ENCODE measurements at regions not wholly inside any gene's neighbourhood (a gene's known extent, or its start where the extent isn't known, plus 50 kb on each side); places are given as distances from the start of the nearest gene placed in this dataset.

DNA sequence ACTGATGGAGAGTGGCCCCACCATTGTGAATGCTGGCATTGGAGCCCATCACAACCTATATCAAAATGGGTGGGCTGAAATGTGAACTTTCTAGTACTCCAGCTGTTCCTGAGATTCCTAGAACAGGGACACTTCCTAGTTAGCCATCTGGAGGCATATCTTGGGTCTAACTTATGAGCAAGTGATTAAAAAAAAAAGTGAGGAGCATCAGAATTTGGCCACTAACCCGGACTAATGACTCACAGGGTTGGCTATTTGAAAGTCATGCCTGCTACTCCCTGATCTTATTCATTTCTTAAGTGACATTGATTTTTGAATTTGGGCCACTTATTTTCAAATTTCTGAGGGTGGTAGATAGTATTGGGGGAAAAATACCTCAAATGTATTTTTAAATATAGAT lies 216.6 kb downstream of the HRH4 start:
- no peak for DNase-seq

DNA sequence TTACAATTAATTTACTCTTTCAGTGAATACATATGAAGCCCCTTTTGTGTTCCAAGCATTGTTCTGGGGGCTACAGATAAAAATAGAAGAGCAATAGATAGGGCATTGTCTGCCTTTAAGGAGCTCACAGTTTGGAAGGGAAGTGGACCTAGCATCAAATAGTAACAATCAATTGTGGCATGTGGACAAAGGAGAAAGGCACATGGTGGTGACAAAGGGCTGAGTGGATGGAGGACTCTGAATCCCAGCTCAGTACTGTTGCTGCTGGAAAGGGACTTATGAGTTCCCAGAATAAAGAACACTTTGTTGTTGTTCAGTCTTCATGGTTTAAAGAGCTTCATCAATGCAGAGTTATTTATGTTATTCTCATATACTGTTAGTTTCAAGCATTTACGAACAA lies 217.7 kb downstream of the HRH4 start:
- DNase-seq: no peak

DNA sequence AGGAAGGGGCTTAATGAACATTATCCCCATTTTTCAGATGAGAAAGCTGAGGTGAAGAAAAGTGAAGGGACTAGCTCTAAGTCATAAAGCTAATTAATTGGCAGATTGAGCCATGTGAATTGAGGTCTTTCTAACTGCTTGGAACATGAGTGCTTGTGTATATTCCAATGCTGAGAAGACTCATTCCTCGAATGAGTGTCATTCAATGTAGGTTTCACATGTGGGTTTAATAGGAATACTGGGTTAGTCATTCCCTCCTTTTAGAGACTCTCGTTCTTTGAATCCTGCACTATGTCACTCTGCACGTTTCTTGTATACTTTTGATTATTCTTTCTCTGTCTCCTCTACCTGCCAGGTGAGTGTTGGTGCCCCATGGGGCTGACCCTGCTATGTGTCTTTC lies 218.2 kb downstream of the HRH4 start:
- no peak for DNase-seq

DNA sequence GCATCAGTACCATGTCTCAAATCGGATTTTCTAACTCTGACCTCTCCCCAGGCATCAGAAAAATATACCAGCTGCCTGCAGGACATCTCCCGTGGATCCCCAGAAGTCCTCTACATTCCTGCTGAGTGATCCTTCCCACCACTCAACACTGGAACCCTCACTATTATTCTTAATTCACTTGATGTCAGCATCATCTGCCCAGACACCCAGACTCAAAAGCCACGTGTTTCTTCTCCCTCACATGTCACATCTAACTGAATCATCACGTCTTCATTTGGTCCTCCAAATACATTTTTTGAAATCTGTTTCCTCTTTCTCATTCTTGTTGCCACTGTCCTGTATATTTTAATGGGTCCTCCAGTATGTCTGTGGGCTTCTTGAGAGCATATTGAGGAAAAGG lies 218.6 kb downstream of the HRH4 start:
- DNase-seq: no peak

DNA sequence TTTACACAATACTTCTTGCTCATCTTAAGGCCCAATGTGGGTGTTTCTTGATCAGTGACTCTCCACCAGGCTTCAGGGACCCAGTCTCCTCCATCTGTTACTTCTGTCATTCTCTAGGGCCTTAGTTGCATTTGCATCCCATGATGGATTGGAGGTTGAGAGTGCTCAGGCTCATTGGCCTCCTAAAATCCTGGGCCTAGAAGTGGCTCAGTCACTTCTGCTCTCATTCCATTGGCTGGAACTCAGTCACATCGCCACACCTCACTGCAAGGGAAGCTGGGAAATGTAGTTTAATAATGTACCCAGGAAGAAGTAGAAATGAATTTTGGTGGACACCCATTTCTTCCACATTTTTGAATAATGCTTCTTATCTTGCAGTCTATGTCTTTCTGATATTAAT lies 223.5 kb downstream of the HRH4 start:
- peak; percentile 21 for DNase-seq

DNA sequence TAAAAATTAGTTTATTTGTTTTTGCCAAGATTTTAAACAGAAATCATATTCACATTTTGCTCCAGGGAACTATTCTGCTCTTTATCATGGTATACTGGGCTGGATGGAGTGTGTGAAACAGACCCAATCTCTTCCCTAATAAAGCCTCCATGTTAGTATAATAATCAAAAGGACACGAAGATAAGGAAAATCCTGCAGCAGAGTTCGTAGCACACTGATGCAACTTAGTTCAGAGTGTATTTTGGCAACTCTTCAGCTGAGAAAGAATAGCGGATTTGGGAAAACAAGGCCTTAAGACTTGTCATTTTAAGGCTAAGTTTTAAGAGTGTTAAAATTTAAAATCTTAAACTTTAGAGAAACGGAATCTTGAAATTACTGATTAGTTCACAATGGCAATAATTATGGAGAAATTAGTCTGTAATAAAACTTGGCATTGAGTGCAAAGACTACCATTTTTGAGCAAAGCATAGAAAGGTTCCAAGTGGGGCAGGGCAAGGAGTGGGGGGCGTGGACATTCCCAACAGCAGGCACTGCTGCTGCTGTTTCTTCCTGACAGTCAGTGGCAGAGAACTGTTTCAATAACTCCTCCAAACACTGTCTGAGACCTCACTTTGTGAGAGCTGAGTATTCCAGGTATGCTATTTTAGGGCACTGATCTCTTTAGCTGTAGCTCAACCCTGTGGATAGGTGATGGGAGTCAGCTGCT lies 225.0 kb downstream of the HRH4 start:
- no peak for DNase-seq

DNA sequence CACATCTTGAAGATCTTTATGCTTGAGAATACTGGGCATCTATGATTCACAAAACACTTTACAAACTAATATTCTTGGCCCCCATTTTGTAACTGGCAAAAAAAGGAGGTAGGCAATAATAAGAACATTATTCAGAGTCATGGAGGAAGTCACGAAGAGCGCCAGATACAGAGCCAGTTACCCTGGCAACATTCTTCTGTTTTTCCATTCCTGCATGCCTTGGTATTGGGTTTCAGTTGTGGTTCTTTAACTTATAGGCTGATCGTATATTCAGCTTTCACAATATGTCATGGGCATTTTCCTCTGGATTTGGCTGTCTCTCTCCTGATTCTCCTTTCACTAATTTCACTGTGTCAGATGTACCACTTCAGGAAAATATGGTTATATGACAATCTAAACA lies 234.7 kb downstream of the HRH4 start:
- DNase-seq: no peak

DNA sequence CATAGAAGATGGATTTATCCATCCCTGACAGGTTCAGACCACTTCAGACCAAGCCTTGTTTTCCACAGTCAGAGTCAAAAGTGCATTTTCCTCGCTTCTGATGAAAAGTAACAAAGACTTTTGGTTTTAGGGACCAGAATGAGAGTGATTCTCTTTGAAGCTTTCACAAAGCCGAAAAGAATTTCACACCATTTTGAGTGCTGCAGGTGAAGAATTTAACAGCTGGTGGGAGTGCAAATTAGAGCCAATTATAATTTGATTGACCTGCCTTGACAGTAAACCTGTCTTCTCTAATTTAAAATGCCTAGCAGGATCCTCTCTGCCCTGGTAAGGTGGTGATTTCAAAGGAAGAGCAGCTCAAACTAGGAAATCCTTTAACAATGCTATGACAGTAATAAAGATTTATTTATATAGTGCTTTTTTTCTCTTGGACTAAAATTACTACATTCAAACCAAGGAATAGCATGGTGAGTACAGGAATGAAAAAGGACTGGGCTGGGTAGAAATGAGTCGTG lies 241.6 kb downstream of the HRH4 start:
- no peak for DNase-seq

DNA sequence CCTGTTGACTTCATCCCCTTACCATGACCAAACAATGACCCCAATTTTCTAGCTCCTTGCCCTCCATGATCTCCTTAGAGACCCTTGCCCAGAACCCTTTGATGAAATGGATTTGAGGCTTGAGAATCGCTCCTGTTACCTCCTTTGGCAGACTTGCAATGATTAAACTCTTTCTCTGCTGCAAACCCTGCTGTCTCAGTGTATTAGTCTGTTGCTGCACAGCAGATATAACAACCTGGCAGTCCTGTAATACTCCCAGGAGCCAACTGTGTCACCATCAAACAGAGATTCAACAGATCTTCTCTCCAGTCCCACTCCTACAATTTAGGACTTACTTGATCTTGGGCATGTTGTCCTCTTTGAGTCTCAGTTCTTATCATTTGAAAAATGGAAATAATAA lies 242.9 kb downstream of the HRH4 start:
- no peak for DNase-seq

DNA sequence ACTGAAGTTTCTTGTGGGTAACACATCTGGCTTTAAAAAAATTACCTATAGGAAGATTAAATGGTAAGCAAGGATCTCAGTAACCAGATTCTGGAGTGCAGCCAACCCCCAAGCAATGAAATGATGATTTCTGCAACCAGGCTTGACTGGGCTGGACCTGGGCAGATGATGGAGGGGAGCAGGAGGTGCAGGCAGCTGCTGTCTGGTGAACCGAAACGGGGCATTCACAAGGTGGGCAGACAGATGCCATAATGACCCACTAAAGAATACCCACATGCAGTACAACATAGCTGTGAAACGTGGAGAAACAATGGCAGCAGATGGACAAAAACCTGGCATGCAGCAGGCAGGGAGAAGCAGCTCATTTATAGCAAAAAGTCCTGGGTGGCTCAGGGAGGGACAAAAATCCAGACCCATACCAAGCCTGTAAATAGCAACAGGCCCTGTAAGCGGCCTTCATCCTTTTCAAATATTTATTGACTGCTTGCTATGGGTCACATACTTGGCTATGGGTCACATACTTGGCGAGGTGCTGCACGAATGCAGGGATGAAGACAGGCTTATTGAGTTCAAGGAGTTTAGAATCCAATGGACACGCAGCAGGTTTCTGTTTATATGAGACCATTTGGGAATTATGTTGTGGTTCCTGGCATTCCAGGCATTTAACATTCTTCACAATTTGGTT lies 244.7 kb downstream of the HRH4 start:
- DNase-seq: no peak

DNA sequence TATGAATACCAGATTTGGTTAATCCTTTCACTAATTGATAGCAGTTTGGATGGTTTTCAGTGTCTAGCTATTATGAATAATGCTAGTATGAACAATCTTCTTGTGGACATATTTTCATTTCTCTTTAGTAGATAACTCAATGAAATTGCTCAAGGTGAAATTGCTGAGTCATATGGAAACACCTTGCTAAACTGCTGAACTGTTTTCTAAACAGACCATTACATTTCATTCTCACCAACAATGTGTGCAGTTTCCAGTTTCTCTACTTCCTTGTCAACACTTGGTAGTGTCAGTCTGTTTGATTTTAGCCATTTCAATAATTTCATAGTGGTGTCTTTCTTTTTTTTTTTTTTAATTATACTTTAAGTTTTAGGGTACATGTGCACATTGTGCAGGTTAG lies 250.0 kb downstream of the HRH4 start:
- DNase-seq: no peak

DNA sequence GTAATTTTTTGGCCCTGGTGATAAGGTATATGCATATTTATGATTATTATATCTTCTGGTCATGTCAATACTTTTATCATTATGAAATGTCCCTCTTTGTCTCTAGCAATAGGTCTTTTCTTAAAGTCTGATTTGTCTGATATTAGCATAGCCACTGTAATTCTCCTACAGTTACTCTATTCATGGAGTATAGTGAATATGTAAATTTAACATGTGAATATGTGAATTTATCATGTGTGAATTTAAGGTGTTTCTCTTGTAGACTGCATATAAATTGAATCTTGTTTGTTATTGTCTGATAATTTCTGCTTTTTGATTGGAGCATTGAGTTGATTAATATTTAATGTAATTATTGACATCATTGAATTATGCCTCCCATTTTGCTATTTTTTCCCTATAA lies 259.4 kb downstream of the HRH4 start:
- DNase-seq: no peak

DNA sequence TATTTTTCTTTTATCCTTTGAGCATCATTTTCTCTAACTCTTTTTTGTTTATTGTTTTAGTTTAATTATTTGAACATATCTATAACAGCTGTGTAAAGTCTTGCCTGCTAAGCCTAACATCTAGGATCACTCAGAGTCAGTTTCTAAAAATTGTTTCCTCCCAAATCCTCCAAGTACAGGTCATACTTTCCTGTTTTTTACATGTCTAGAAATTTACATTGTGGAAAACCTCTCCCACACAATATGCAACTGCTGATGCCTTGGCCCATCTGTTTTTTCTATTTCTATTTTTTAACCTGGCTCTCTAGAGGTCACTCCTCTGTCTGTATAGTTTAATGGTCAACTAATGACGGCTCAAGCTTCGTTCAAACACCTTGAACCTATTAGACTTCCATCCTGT lies 261.0 kb downstream of the HRH4 start:
- DNase-seq: no peak

DNA sequence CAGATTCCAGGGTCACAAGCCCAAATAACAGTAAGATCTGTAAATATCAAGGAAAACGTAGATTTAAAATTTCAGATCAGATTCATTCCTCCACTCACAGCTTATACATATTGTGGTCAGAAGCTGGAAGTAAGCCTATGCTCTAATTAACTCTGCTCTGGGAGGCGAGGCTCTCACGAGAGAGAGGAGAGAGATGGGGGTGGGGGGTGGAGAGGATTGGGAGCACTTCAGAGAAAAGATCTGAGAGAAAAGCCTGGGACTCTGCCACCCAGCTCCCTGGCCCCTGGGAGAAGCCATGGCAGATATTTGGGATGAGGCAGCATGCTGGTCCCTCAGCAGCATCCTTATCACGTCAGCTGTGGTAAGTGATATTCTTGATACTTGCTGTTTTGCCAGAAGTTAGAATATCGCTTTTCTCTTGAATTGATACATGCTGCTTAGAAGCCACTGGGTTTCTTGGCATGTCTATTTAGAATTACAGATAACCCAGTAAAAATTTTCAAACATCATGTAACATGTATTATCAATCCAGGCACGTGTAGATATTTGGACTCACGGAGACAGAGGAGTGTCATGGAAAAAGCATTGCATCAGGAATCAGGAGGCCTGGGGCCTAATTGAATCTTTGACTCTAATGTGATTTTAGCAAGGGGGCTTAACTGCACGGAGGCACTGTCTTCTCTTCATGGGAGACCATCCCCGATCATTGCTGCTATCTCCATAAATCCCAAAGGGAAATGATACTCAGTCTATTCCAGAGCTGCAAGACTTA lies 265.4 kb downstream of the HRH4 start:
- DNase-seq: no peak

DNA sequence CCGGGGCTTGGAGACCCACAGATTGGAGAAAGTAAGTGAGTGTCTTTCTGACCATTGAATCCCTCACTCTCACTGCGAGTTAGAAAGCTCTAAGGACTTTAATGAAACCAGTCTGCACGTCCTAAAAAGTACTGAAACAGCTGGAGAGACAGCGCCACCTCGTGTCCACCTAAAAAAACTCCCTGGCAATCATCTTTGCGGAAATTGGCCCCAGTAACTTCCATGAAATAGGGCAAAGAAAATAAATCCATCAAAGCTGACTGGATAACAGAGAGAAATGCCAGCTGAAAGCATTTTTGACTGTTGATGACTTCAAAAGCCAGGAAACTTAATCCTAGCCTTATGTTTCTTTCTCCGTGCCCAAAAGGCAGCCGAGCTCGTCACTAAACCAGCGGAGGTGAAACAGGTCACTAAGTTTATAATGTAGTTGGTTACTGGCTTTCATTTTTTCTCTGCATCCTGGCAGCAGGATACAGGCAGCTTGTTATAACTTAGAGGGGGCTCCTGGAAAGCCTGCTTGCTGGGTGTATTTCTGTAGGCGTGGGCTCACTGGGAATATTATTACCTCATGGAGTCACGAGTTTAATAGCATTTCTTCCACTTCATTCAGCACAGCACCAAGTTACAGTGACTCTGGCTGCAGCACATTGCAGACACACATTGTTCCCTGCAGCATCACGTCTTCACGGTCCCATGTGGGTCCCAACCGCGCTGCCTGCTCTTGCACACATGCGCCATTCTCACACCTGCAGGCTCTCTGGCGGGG lies 266.5 kb downstream of the HRH4 start:
- peak; percentile 76 for DNase-seq

DNA sequence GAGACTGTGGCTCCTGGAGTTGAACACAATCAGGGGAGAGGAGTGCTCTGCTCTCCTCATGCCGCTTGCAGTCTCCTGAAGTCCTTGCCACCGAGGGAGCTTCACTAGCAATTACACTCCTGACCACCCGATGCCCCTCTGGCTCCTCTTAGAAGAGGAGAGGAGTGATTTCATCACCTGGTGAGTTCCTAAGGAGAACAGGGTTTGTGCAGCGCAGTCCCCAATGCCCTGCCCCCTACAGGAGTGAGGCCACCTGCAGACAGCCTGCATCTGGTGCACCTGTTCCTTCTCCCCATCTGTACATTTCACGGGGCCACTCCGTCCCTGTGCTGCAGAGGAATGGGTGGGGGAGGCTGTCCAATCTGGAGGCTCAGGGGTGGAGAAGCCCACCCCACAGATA lies 267.2 kb downstream of the HRH4 start:
- DNase-seq: no peak

DNA sequence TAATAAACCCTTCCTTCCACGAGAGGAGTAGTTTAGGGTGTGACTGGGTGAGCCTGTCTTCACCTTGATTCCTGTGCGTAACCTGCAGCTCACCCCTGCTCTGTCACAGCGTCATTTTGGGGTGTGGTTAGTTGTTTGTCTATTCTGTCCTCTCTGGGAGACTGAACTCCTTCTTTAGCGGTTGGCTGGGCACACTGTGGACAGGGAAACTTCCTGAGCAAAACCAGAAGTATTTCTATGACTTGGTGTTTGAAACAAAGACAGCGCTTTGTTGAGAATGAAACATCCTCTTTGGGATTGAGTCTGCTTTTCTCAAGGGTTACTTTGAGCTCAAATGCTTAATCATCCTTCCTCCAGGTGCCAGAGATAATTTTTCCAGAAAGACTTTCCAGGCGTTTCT lies 270.7 kb downstream of the HRH4 start:
- no peak for DNase-seq

DNA sequence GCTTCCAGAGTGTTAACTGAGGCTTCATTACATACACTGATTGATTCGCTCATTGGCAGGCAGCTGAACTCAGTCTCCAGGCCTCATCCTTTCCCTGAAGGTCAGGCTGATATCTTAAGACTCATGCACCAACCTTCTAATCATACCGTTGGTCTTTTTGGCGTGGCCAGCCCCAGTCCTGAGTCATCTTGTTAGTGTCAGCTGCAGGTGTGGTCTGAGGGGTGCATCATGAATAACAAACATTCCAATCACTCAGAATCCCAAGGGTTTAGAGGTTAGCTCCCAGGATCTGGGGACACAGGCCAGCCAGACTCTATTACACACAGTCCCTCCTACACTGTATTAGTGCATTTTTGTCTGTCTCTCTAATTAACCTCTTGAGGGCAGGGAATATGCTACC lies 271.5 kb downstream of the HRH4 start:
- DNase-seq: no peak

DNA sequence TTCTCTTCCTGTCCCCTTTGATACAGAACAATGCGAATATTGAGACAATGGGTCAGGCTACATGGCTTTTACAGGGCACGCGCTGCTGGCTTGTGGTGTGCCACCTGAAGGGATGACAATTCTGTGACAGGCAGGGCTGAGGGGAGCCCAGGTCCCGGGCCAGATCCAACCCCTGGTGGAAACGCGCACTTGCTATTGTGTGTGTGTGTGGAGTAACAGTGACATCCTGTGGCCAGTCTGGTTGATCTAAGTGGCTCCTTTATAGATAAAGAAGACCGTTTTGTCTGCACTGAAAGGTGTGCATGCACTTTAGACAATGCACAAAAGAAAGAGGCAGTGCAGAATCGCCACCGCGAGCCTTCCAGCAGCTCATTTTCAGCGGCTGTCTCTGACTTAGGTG lies 273.6 kb downstream of the HRH4 start:
- no peak for DNase-seq

DNA sequence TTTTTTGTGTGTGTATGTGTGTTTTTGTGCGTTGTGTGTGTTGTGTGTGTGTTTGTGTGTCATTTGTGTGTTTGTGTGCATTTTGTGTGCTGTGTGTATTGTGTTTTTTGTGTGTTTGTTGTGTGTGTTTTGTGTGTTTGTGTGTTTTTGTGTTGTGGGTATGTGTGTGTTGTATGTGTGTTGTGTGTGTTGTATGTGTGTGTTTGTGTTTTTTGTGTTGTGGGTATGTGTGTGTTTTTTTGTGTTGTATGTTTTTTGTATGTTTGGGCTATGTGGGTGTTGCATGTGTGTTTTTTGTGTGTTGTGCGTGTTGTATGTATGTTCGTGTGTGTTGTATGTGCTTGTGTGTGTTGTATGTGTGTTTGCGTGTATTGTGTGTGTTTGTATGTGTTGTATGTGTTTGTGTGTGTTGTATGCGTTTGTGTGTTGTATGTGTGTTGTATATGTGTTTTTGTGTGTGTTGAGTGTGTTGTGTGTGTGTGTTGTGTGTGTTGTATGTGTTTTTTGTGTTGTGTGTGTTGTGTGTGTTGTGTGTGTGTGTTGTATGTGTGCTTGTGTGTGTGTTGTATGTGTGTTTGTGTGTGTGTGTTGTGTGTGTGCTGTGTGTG lies 275.3 kb downstream of the HRH4 start:
- DNase-seq: no peak

DNA sequence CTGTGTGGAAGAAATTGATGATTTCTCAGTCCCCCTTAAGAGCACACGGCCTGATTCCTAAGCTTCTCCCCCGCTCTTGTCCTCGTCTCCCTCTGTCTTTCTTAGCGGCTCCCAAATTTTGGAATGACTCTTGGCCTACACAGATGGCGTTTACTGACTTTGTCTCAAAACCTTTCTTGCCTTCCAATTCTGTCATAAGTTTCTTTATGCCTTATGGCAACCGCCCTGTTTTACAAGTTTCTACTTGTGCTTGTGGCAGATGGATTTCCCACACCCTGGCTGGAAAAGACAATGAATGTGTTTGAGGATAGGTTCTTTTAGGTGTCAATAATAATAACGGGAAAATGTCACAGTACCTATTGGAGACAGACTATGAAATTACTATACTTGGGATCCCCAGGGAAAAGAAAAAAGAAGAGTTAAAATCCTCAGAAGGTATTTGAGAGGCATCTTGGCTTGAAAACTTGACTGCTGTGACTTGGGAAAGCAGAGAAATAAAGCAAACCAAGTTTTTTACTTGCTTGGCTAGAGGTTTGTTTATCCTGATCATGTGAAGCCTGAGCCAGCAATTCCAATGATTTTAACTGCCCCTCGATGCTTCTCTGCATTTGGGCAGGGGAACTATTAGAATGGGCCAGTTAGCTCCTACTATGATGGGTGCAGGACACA lies 276.4 kb downstream of the HRH4 start:
- DNase-seq: no peak

DNA sequence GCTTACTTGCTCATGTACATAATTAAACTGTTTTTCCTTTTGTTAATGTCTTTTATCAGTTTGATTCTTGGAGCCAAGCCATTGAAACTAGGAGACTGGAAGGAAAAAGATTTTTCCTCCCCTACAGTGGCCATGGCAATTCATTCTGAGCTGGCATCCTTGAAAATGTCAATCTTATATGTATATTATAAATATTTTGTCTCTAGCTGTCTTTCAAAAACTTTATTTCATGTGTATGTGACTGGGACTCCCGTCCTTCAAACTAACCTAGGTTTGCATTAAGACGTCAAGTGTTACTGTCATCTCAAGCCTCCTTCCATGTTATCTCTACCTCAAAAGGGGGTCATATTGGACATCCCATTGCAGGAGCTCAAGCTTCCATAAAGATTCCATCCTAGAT lies 280.4 kb downstream of the HRH4 start:
- no peak for DNase-seq
